ENCODE measurements at regions not wholly inside any gene's neighbourhood (a gene's known extent, or its start where the extent isn't known, plus 50 kb on each side); places are given as distances from the start of the nearest gene placed in this dataset.

DNA sequence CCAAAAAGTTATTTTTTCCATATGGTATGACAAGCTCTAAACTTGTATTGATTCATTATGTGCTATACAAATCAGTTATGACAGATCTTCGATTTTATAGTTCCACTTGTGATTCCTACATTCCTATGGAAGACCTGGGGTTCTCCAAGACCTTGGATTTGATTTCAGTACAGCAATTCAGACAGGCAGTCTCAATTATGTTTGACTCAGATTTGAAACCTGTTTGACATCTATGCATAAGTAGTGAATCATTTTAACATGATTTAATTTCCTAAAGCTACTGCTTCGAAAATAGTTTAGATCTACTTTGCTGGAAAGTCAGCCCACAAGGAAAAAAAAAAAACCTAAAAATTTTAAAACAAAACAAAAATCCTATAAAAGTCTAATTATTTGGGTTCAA lies 820.4 kb downstream of the LUZP2 start:
- no peak for DNase-seq (ENCODE audit: low read depth in 2 of 3, low spot score in 2 of 3)

GRCh38 chr11:25319127-25319526 lies 822.3 kb downstream of the LUZP2 start:
- DNase-seq (ENCODE audit: low read depth in 2 of 3, low spot score in 2 of 3) = no peak

- no peak for DNase-seq (ENCODE audit: low read depth in 2 of 3, low spot score in 2 of 3)
Observed at GRCh38 chr11:25327656-25328055, 830.8 kb downstream of the LUZP2 start.

- DNase-seq (ENCODE audit: low read depth in 2 of 3, low spot score in 2 of 3) = no peak
Observed at GRCh38 chr11:25339281-25339680, 842.4 kb downstream of the LUZP2 start.

- no peak for DNase-seq (ENCODE audit: low read depth in 2 of 3, low spot score in 2 of 3)
Observed at GRCh38 chr11:25349537-25349936, 852.7 kb downstream of the LUZP2 start.

DNA sequence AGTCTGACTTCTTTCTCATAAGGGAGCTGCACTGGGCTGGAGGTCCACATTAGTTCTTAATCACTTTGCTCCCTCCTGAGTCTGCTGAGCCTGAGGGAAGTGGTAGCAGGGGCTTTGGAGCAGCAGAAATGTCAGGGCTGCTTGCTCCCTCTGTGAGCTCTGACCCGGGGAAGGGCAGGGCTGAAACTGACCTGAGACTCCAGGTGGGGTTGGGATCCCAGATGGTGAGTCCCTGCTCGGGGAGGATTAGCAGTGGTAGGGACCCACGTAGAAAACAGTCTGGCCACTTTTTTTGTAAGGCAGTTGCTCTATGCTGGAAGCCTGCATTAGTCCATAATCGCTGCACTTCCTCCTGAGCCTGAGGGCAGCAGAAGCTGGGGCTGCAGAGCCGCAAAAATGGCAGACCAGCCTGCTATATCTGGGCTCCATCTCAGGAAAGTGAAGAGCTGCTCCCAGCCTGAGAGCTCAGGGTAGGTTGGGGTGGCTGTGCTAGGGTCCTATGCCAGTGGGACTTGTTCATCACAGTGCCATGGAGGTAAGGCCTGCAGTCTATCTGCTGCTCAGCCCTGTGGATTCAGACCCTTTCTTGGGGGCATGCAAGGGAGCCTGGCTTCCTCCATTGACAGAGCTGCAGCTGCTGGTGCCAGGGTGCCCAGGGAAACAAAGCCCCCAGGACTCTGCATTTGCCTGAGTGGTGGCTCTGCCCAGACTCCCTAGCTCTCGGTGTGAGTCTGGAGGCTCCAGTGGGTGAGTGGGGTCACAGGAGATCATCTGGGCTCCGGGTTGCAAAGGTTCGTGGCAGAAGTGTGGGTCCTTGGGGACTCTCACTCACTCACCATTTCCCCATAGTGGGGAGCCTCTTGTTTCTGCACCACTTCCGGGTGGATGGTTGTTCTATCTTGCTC lies 854.3 kb downstream of the LUZP2 start:
- no peak for DNase-seq (ENCODE audit: low read depth in 2 of 3, low spot score in 2 of 3)

- DNase-seq (ENCODE audit: low read depth in 2 of 3, low spot score in 2 of 3) = no peak
Observed at GRCh38 chr11:25357133-25357532, 860.3 kb downstream of the LUZP2 start.

DNA sequence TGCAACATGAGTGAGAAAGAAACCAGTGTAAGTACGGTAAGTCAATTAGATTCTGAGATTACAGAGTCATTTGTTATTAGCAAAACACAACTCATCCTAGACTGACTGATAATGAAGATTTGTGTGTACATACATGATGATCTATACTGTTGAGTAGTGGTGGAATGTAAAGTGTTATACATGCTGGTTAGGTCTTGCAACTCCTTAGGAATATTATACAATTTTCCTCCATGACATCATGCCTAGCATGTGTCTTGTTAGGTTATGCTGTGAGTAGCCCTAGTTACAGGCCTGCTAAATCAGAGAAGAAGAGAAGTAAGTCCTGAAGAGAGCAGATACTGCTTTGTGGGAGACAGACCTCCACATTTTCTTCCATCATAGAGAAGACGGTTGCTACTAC lies 880.6 kb downstream of the LUZP2 start:
- no peak for DNase-seq (ENCODE audit: low read depth in 2 of 3, low spot score in 2 of 3)

DNA sequence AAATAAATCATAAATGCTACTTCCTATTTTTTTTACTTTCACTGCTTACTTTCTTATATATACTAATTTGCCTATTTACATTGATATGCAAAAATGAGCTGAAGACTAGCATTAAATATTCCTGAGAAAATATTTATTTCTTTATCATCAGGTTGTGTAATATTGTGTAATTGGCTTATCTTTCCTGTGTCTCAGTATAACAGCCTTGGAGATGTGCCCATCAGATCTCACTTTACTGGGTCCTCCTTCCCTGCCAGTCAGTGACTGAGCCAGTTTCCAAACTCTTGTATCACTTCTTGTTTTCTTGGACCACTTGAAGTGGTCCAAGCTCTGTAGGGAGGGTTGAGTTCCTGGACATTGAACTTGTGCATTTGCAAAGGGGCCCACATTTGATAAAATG lies 900.0 kb downstream of the LUZP2 start:
- DNase-seq (ENCODE audit: low read depth in 2 of 3, low spot score in 2 of 3) = no peak

DNA sequence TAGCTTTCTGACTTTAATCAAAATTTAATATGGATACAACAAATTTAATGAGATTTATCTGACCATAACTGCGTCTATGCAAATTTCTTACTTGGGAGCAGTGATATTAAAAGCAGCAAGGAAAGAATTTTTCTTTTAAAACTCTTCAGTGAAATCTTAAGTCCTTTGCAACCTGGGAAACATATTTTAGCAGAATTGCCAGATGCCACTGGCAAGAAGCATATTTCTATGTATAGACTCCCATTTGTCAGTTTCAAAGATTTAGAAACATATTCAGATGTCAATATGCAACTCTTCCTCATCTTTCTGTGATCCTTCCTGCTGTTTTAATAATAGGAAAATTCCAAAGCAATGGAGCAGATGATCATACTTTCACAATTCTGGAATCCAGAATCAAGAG lies 911.3 kb downstream of the LUZP2 start:
- no peak for DNase-seq (ENCODE audit: low read depth in 2 of 3, low spot score in 2 of 3)

GRCh38 chr11:25415793-25416192 lies 916.1 kb upstream of the ANO3 start:
- DNase-seq (ENCODE audit: low read depth in 2 of 3, low spot score in 2 of 3) = no peak

DNA sequence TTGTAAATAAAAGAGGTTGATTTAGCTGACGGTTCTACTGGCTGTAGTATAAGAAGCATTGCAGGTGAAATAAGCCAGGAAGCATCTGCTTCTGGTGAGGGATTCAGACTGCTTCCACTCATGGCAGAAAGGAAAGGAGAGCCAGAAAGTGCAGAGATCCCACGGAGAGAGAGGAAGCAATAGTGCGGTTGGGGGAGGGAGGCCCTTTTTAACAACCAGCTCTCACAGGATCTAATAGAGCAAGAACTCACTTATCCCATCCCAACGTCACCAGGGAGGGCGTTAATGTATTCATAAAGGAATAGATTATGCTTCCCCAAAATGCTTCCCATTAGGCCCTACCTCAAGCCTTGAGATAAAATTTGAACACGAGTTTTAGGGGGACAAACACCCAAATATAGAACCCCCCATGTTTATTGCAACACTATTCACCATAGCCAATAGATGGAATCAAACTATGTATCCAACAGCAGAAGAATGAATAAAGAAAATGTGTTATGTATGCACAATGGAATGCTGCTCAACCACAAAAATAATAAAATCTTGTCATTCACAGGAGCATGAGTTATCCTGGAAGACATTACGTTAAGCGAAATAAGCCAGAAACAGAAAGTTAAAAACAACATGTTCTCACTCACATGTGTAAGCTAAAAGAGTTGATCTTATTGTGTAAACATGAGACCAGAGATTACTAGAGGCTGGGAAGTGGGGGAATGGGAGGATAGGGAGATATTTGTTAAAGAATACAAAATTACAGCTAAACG lies 908.3 kb upstream of the ANO3 start:
- DNase-seq (ENCODE audit: low read depth in 2 of 3, low spot score in 2 of 3) = no peak

GRCh38 chr11:25432376-25432775 lies 899.6 kb upstream of the ANO3 start:
- no peak for DNase-seq (ENCODE audit: low read depth in 2 of 3, low spot score in 2 of 3)

GRCh38 chr11:25435197-25435596 lies 896.7 kb upstream of the ANO3 start:
- DNase-seq (ENCODE audit: low read depth in 2 of 3, low spot score in 2 of 3) = no peak

DNA sequence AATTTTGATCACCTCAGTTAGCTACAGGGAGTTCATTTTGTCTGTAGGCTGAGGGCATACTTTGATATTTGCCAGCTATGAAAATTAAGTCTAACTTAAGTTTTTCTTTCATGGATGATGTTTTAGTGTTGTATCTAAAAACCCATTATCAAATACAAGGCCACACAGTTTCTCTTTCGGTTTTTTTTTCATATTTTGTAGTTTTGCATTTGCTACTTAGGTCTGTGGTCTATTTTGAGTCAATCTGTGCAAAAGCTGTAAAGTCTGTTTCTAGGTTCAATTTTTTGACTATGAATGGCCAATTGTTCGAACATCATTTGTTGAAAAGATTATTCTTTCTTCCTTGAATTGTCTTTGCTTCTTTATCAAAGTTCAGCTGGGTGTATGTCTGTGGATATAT lies 895.6 kb upstream of the ANO3 start:
- DNase-seq (ENCODE audit: low read depth in 2 of 3, low spot score in 2 of 3) = no peak

DNA sequence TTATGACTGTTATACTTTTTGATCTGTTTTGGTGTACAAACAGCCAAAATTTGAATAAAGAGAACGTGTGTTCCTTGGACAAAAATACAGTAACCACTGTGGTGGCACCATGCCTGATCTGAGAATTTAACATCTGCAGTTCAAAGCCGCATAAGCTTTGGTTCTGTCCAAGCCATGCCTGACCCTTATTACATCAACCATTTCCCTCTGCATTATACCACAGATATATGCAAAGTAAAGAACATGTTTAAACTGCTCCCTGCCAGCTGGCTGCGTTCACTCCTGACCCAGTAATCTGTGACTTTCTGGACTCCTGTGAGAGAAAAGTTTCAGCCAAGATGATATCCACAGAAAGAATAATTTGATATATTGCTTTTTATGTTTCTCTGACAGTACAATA lies 890.5 kb upstream of the ANO3 start:
- no peak for DNase-seq (ENCODE audit: low read depth in 2 of 3, low spot score in 2 of 3)

GRCh38 chr11:25449091-25449490 lies 882.8 kb upstream of the ANO3 start:
- DNase-seq (ENCODE audit: low read depth in 2 of 3, low spot score in 2 of 3) = no peak

DNA sequence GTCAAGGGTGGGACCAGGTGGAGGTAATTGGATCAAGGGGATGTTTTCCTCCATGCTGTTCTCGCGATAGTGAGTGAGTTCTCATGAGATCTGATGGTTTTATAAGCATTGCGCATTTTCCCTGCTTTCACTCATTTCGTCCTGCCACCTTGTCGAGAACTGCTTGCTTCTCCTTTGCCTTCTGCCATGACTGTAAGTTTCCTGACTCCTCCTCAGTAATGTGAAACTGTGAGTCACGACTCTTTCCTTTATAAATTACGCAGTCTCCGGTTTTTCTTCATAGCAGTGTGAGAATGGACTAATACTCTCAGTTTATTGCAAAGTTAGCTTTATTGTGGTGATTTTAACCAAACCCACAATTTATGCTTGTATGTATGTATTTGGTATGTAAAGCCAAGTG lies 878.5 kb upstream of the ANO3 start:
- DNase-seq (ENCODE audit: low read depth in 2 of 3, low spot score in 2 of 3) = no peak

- no peak for DNase-seq (ENCODE audit: low read depth in 2 of 3, low spot score in 2 of 3)
Observed at GRCh38 chr11:25456211-25456610, 875.7 kb upstream of the ANO3 start.

DNA sequence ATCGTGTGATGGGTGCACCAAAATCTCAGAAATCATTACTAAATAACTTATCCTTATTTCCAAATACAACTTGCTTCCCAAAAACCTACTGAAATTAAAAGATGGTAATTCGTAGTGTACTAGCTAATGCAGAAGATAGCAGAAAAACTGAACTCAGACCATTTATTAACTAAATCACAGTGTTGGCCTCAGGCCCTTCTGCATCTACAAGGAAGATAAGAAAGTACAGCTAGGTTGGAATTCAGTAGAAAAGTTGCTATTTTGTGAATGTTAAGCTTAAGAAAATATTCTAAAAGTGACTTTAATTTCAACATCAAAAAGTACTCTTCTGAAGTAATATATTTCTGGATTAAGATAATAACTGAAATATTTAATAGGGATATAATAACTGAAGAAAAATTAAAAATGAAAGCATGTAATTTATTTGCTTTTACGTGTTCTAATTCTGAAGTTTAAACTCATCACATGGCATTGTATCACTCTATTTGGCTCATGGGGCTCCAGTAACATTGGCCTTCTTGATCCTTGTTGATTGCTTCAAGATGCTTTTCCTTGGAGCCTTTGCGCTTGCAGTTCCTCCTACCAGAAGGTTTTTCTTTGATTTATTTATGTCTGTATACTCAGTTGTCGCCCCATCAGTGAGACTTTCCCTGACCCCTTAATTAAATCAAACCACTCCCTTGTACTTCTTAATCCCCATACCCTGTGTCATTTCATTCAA lies 847.9 kb upstream of the ANO3 start:
- DNase-seq (ENCODE audit: low read depth in 2 of 3, low spot score in 2 of 3) = no peak

GRCh38 chr11:25485315-25485714 lies 846.6 kb upstream of the ANO3 start:
- no peak for DNase-seq (ENCODE audit: low read depth in 2 of 3, low spot score in 2 of 3)

All from hematopoietic multipotent progenitor cell (in vitro differentiated cells).